Left ventricle myocardium superior (tissue), 1 donor: ENCODE measurements at regions not wholly inside any gene's neighbourhood (a gene's known extent, or its start where the extent isn't known, plus 50 kb on each side); places are given as distances from the start of the nearest gene placed in this dataset.

Source experiments
- ATAC-seq: fragments of 200-7000 bp; cut with Tn5 transposase; one replicate; pipeline ENCODE4 v1.9.1; 2020; ENCODE audit warnings: mild to moderate bottlenecking, moderate library complexity
- DNase-seq: peaks from one replicate; pipeline ENCODE4 v3.0.0-alpha.2; 2020
- intact Hi-C: fragments of 100-400 bp; cut with micrococcal nuclease; formaldehyde crosslinking; loops from one replicate; pipeline ENCODE4 v1.11.0; 2022
- donor health status: DM: no; HTN: yes; CAD: no; lungs with severe emphysema.

DNA sequence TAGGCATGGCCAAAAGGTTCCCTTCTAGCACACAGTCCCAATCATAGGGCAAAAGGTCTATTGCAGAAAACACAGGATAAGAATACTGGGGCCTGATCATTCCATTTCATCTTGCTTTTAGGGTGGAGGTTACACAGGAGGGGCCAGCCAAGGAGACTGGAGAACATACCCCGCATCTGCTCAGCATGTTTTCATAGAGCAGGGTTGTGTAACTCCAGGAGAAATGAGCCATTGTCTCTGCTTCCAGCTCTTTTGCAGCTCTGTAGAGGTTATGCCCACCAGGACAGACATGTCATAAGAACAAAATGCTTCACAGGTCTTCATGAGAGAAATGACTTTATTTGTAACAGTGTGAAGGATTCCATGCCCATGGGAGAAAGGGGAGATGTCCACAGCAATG, 742.8 kb downstream of the DACH1 start:
- no peak for ATAC-seq
- no peak for DNase-seq
- intact Hi-C loops, result no loop called here

DNA sequence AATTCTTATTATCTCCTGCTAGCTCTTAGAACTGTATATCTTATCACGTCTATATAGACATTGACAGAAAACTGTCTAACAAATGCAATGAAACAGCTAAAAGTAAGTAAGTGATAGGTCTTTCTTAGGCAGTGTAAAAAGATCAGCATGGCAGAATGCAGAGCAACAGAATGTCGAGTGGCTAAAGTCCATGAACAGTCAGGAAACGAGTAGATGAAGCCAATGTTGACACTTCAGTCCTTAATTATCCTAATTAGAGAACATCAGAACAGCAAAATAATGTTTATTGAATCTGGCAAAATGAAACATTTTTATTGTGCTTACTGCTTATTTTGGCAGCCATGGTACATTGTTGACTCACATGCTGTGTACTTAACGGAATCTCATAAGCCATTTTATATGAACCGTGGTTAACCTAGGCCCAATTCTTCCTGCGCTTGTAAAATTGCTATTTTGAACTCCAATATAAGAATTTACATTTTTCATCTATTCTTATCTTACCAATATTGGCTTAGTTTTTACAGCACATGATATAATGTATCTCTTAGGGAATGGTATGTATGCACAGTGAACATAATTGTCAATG, 748.1 kb downstream of the DACH1 start:
- intact Hi-C loops, result no loop called here
- ATAC-seq, result no peak

DNA sequence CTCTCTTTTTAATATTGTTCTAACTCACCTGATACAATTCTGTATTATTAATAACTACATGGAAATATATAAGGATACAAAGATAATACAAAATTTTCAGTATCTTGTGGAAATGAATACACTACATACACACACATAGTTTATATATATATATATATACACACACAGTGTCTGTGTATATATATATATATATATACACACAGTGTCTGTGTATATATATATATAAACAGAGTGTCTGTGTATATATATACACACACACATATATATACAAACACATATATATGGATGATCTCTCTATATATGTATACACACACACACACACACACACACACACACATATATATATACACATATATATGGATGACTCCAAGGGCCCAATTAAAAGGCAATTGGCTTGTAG, 749.1 kb downstream of the DACH1 start:
- no peak for ATAC-seq
- intact Hi-C loops, result no loop called here
- DNase-seq, result no peak

More for the DNA sequence above, 748.1 kb downstream of the DACH1 start:
- DNase-seq, result no peak

GRCh38 chr13:71115301-71115700, 751.7 kb downstream of the DACH1 start:
- DNase-seq (no peak), ATAC-seq (no peak)
- intact Hi-C loops, result no loop called here

- no peak for DNase-seq
- no peak for ATAC-seq
- intact Hi-C loops, result no loop called here
These were observed 770.6 kb downstream of the DACH1 start for GRCh38 chr13:71096421-71096820.

DNA sequence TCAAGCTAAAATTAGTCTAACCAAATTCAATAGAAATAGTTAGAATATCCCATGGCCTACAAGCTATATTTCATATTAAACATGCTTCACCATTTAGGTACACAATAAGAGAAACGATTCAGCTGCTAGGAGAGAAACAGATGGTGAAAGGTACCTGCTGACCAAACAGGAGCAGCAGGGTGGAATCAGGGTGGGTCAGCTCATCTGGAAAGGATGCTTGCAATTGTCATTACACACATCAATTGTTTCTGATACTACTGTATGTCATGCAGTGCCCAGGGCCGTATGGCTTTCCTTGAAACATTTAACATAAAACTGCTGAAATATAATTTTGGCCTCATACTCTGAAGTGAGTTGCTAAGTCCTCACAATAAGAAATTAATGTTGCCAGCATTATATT, 776.0 kb downstream of the DACH1 start:
- ATAC-seq (no peak), DNase-seq (no peak)
- intact Hi-C loops, result no loop called here

GRCh38 chr13:71089056-71089455, 777.9 kb downstream of the DACH1 start:
- intact Hi-C loops, result no loop called here
- DNase-seq (no peak), ATAC-seq (peak; percentile 18)

- DNase-seq (no peak), ATAC-seq (no peak)
- intact Hi-C loops, result no loop called here
These were observed 779.6 kb downstream of the DACH1 start for GRCh38 chr13:71087432-71087831.

DNA sequence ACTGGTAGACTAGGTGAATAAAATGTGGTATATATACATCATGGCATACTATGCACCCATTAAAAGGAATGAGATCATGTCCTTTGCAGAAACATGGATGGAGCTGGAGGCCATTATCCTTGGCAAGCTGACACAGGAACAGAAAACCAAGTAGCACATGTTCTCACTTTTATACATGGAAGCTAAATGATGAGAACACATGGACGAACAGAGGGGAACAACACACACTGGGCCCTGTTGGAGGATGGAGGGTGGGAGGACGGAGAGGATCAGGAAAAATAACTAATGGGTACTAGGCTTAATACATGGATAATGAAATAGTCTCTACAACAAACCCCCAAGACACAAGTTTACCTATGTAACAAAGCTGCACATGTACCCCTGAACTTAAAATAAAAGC, 780.0 kb downstream of the DACH1 start:
- intact Hi-C loops, result no loop called here
- no peak for ATAC-seq
- no peak for DNase-seq

DNA sequence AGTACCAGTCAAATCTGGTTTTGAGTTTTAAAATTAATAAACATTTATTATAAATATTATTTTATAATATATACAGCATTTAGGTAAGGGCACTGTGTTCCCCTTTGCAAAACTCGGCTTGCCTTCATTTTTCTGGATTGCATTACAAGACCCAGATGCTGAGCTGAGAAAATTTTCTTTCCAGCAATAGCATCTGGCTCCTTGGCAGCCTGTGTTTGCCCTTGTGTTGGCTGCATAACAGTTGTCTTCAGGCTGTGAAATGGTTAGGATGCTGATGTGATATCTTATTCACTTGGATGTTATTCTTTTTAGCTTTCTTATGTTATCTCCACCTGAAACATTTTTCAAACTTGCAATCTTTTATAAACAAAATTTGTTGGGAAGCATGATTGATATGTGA, 784.4 kb downstream of the DACH1 start:
- intact Hi-C loops, result no loop called here
- DNase-seq, result no peak

GRCh38 chr13:71079638-71080037, 787.4 kb downstream of the DACH1 start:
- intact Hi-C loops, result no loop called here
- ATAC-seq, result no peak
- DNase-seq, result no peak

More for the DNA sequence above, 784.4 kb downstream of the DACH1 start:
- no peak for ATAC-seq

- ATAC-seq (no peak), DNase-seq (no peak)
- intact Hi-C loops, result no loop called here
These were observed 799.0 kb downstream of the DACH1 start for GRCh38 chr13:71068041-71068440.

- no peak for ATAC-seq
- no peak for DNase-seq
- intact Hi-C loops, result no loop called here
These were observed 799.7 kb downstream of the DACH1 start for GRCh38 chr13:71067165-71067815.

DNA sequence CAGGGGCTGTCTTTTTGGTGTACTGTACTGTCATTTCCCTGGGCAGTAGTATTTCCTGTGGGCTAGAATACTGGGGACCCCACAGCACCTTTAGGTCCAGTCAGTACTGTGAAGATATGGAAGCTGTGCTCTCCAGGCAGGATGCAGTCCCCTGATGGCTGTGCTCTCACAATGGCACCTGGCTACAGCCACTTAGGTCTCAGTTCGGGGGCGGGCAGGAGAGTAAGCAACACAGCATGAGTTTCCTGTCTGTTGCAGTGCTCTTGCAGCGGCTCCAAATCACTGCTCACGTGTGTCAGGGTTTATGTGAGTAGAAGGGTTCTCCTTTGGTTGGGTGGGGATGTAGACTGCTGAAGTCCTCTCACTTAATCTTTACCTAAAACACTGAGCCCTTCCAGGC, 810.4 kb downstream of the DACH1 start:
- ATAC-seq, result no peak
- intact Hi-C loops, result no loop called here

GRCh38 chr13:71055644-71056043, 811.4 kb downstream of the DACH1 start:
- intact Hi-C loops, result no loop called here
- ATAC-seq (no peak), DNase-seq (no peak)

More for the DNA sequence above, 810.4 kb downstream of the DACH1 start:
- DNase-seq, result peak; percentile 5

- intact Hi-C loops, result no loop called here
- ATAC-seq, result no peak
- no peak for DNase-seq
These were observed 812.0 kb downstream of the DACH1 start for GRCh38 chr13:71055047-71055446.

GRCh38 chr13:71054358-71054757, 812.6 kb downstream of the DACH1 start:
- intact Hi-C loops, result no loop called here
- DNase-seq, result no peak
- ATAC-seq, result no peak

DNA sequence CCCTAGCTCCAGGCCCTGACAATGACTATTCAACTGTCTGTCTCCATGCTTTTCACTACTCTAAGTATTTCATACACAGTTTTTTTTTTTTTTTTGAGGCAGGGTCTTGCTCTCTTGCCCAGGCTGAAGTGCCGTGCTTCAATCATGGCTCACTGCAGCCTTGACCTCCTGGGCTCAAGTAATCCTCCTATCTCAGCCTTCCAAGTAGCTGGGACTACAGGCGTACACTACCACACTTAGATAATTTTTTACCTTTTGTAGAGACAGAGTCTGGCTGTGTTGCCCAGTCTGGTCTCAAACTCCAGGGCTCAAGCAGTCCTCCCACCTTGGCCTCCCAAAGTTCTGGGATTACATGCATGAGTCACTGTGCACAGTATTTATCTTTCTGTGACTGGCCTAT, 815.4 kb downstream of the DACH1 start:
- no peak for DNase-seq
- intact Hi-C loops, result no loop called here
- no peak for ATAC-seq

GRCh38 chr13:71046360-71047079, 820.5 kb downstream of the DACH1 start:
- intact Hi-C loops, result no loop called here
- no peak for DNase-seq
- no peak for ATAC-seq

DNA sequence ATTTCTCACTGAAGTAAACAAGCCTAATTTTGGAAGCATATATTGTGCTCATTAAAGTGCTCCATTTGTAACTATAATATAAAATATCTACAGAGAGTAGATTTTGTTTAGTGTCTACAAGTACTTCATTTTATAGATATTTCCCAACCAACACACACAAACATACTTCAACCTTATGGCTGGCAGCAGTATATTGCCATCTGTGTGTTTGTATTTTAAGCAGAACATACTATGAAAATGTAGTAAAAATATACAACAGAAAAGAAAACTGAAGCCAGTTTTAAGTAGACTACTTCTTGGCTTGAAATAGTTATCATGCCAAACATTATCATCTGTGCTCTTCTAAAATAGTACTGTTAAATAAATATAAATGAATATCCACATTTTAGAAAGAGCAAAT, 821.9 kb downstream of the DACH1 start:
- ATAC-seq (no peak), DNase-seq (no peak)
- intact Hi-C loops, result no loop called here

- DNase-seq, result no peak
- intact Hi-C loops, result no loop called here
- no peak for ATAC-seq
These were observed 827.6 kb downstream of the DACH1 start for GRCh38 chr13:71039440-71039839.
